PC-3 (cell line): ENCODE measurements at regions not wholly inside any gene's neighbourhood (a gene's known extent, or its start where the extent isn't known, plus 50 kb on each side); places are given as distances from the start of the nearest gene placed in this dataset.

Experiments used
- CTCF ChIP-seq: fragments of 300-600 bp; sonication (generic); conservative IDR thresholded peaks from 2 replicates; pipeline ENCODE4 v1.5.1; 2017; ENCODE audit warnings: antibody characterized with exemption, low read depth, mild to moderate bottlenecking, low read length
- EZH2 ChIP-seq: fragments of 300-600 bp; sonication (generic); IDR thresholded peaks from one replicate; pipeline ENCODE4 v1.6.1; 2017; ENCODE audit warnings: antibody characterized with exemption, mild to moderate bottlenecking, low read length; ENCODE audit not compliant: unreplicated experiment
- EZH2phosphoT487 ChIP-seq: fragments of 300-600 bp; sonication (generic); IDR thresholded peaks from 2 replicates; pipeline ENCODE4 v1.6.1; 2018; ENCODE audit warnings: mild to moderate bottlenecking, antibody characterized with exemption, low read length, borderline replicate concordance

DNA sequence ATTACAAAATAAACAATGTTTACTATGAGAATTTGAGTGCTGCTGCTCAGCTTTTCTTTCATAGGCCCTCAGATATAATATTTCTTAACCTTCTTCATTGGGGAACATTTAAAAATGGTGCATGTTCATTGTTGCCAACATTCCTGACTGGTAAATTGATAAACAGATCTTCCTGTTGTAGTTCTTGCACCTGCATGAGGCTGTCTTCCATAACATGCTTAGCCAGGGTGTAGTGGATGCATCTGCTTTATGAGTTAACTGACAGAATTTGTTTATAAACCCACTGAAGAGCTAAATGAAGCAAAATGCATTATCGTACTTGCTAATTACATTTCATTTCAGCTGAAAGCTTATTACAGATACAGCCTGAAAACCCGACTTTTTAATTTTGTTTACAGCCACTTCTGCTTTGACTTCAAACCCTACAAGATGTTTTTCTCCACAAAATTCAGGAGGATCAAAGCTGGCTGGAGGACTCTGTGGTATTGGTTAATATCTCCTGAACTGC, 177.2 kb downstream of the SEM1 start:
- no peak for TF ChIP-seq CTCF
- TF ChIP-seq EZH2 = no peak
- TF ChIP-seq EZH2phosphoT487 = no peak
